OCI-LY3 (cell line): ENCODE measurements at regions not wholly inside any gene's neighbourhood (a gene's known extent, or its start where the extent isn't known, plus 50 kb on each side); places are given as distances from the start of the nearest gene placed in this dataset.

Experiments used
- CTCF ChIP-seq: fragments of 200-600, 300-600 bp; sonication (generic); IDR thresholded peaks from 2 replicates; pipeline ENCODE4 v1.5.1; 2014; ENCODE audit warnings: antibody characterized with exemption, low read length, low read depth
- EZH2phosphoT487 ChIP-seq: fragments of 200-600 bp; shearing (Covaris generic); IDR thresholded peaks from 2 replicates; pipeline ENCODE4 v1.6.1; 2018; ENCODE audit warnings: antibody characterized with exemption, mixed run types, low read depth

- TF ChIP-seq CTCF, result no peak
- TF ChIP-seq EZH2phosphoT487, result no peak
These were observed 234.9 kb upstream of the PLEKHG7 start for GRCh38 chr12:92467886-92468285.
